SU-DHL-6 (cell line): ENCODE measurements at regions not wholly inside any gene's neighbourhood (a gene's known extent, or its start where the extent isn't known, plus 50 kb on each side); places are given as distances from the start of the nearest gene placed in this dataset.

Experiments used
- H2AFZ ChIP-seq: fragments of 200-600 bp; sonication (generic); 2 replicates; pipeline ENCODE4 v1.6.1; 2014; ENCODE audit warnings: low read depth, mild to moderate bottlenecking, moderate library complexity, mixed read lengths, antibody characterized with exemption, low read length; ENCODE audit not compliant: severe bottlenecking
- H3F3A ChIP-seq: fragments of 200-600 bp; shearing (Covaris generic); 2 replicates; pipeline ENCODE4 v1.6.0; 2016; ENCODE audit warnings: antibody characterized with exemption, mild to moderate bottlenecking; ENCODE audit not compliant: insufficient read depth
- H3K27ac ChIP-seq: fragments of 200-600 bp; sonication (generic); 2 replicates; pipeline ENCODE4 v1.5.1; 2016; ENCODE audit warnings: low read depth, mild to moderate bottlenecking, low read length, moderate library complexity, mixed read lengths
- H3K27me3 ChIP-seq: fragments of 200-600 bp; sonication (generic), shearing (Covaris generic); 2 replicates; pipeline ENCODE4 v1.6.0; 2014; ENCODE audit warnings: mild to moderate bottlenecking, low read length
- H3K36me3 ChIP-seq: fragments of 200-600 bp; sonication (generic); 2 replicates; pipeline ENCODE4 v1.6.1; 2014; ENCODE audit warnings: mild to moderate bottlenecking, low read length, mixed read lengths
- H3K4me2 ChIP-seq: fragments of 300-600, 200-600 bp; shearing (Covaris generic), sonication (generic); 2 replicates; pipeline ENCODE4 v1.6.0; 2014; ENCODE audit warnings: low read length, low read depth, mild to moderate bottlenecking; ENCODE audit not compliant: poor library complexity, severe bottlenecking
- H3K4me3 ChIP-seq: fragments of 200-600 bp; sonication (generic); 2 replicates; pipeline ENCODE4 v1.5.1; 2014; ENCODE audit warnings: antibody characterized with exemption, low read length, mild to moderate bottlenecking, mixed read lengths; ENCODE audit not compliant: insufficient read depth, poor library complexity, severe bottlenecking
- H3K79me2 ChIP-seq: fragments of 200-600 bp; sonication (generic); 2 replicates; pipeline ENCODE4 v1.6.1; 2014; ENCODE audit warnings: mild to moderate bottlenecking, low read length, moderate library complexity; ENCODE audit not compliant: insufficient read depth
- H3K9ac ChIP-seq: fragments of 200-600 bp; sonication (generic); 2 replicates; pipeline ENCODE4 v1.7.0; 2014; ENCODE audit warnings: mild to moderate bottlenecking, low read length
- H3K9me2 ChIP-seq: fragments of 200-600 bp; sonication (generic); replicated peaks from 2 replicates; pipeline ENCODE4 v1.6.1; 2014; ENCODE audit warnings: low read length; ENCODE audit not compliant: insufficient read depth
- H3K9me3 ChIP-seq: fragments of 200-600 bp; sonication (generic); 2 replicates; pipeline ENCODE4 v1.6.1; 2014; ENCODE audit warnings: low read length, mixed read lengths; ENCODE audit not compliant: insufficient read depth
- H4K20me1 ChIP-seq: fragments of 200-600 bp; sonication (generic); 2 replicates; pipeline ENCODE4 v1.6.1; 2014; ENCODE audit warnings: low read depth, mild to moderate bottlenecking, antibody characterized with exemption, low read length, moderate library complexity, mixed read lengths
- CTCF ChIP-seq: fragments of 200-600 bp; sonication (generic); IDR thresholded peaks from one replicate; pipeline ENCODE4 v1.5.1; 2017; ENCODE audit warnings: antibody characterized with exemption, mild to moderate bottlenecking, low read length, moderate library complexity; ENCODE audit not compliant: insufficient read depth, poor library complexity, severe bottlenecking
- EZH2phosphoT487 ChIP-seq: fragments of 200-600 bp; sonication (generic), shearing (Covaris generic); conservative IDR thresholded peaks from 2 replicates; pipeline ENCODE4 v1.6.1; 2018; ENCODE audit warnings: mild to moderate bottlenecking, antibody characterized with exemption, low read length, moderate library complexity, mixed read lengths

- no peak overlapping the region for H3K27ac ChIP-seq
Observed at GRCh38 chr22:27222178-27222577, 564.8 kb downstream of the MIAT start.

DNA sequence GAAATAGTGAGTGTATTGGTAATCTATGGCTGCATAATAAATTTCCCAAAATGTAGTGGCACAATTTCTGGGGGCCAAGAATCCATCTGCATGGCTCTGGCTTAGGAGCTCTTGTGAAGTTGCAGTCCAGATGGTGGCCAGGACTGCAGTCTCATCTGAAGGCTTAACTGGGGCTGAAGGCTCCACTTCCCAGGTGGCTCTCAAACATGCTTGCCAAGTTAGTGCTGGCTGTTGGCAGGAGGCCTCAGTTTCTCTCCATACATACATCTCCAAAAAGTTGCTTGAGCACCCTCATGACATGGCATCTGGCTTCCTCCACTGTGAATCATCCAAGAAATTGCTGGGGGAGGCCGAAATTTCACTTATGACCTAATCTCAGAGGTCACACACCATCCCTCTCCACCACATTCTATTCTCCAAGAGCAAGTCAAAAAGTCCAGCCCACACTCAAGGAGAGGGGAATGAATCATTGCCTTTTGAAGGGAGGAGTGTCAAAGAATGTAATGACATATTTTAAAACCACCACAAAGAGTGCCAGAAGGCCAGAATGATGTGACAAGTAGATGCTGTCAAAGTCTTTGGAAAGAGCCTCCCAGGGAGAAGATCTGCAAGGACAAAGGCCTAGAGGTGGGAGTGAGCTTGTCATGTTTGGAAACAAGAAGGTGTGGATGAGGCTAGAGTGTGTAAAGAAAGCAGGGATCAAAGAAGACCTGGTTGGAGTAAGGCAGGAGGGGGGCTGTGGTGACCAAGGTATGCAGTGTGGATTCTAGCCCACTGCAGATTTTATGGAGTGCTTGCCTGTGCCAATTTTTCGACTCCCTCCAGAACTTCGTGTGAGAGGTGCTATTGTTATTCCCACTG lies 566.2 kb downstream of the MIAT start:
- Histone ChIP-seq H2AFZ (no peak overlapping the region), H3K4me2 (no peak overlapping the region), H3K9me2 (no peaks in the 10 kb centered on the region), H3K27me3 (no peaks in the 10 kb centered on the region), H3K9ac (no peak overlapping the region), H4K20me1 (no peaks in the 10 kb centered on the region), H3K9me3 (no peaks in the 10 kb centered on the region), H3K79me2 (no peaks in the 10 kb centered on the region), H3K36me3 (no peaks in the 10 kb centered on the region), H3K27ac (no peak overlapping the region), H3K4me3 (no peak overlapping the region), H3F3A (no peaks in the 10 kb centered on the region)
- TF ChIP-seq CTCF: no peak
- TF ChIP-seq EZH2phosphoT487: no peak

More at GRCh38 chr22:27222178-27222577, 564.8 kb downstream of the MIAT start:
- H3F3A ChIP-seq: no peaks in the 10 kb centered on the region
- H3K79me2 ChIP-seq: no peaks in the 10 kb centered on the region
- H4K20me1 ChIP-seq: no peaks in the 10 kb centered on the region
- no peak for TF ChIP-seq EZH2phosphoT487
- TF ChIP-seq CTCF: no peak
- no peaks in the 10 kb centered on the region for H3K9me3 ChIP-seq
- no peak overlapping the region for H3K4me3 ChIP-seq
- H3K9me2 ChIP-seq: no peaks in the 10 kb centered on the region
- no peaks in the 10 kb centered on the region for H3K36me3 ChIP-seq
- H3K4me2 ChIP-seq: no peak overlapping the region
- H2AFZ ChIP-seq: no peak overlapping the region
- no peak overlapping the region for H3K9ac ChIP-seq
- H3K27me3 ChIP-seq: no peaks in the 10 kb centered on the region

- Histone ChIP-seq H3K4me3 (no peak overlapping the region), H3K27me3 (no peaks in the 10 kb centered on the region), H3K9ac (no peak overlapping the region), H3K9me2 (no peaks in the 10 kb centered on the region), H3K4me2 (no peak overlapping the region), H3K27ac (no peak overlapping the region), H3F3A (no peaks in the 10 kb centered on the region), H3K79me2 (no peaks in the 10 kb centered on the region), H4K20me1 (no peaks in the 10 kb centered on the region), H3K36me3 (no peaks in the 10 kb centered on the region), H2AFZ (no peak overlapping the region), H3K9me3 (no peaks in the 10 kb centered on the region; the same call in 1 of the 2 replicates)
- TF ChIP-seq EZH2phosphoT487: no peak
- no peak for TF ChIP-seq CTCF
Observed at GRCh38 chr22:27224485-27225374, 567.3 kb downstream of the MIAT start.
